Hepatocyte (in vitro differentiated cells): ENCODE measurements at regions not wholly inside any gene's neighbourhood (a gene's known extent, or its start where the extent isn't known, plus 50 kb on each side); places are given as distances from the start of the nearest gene placed in this dataset.

Source experiments
- DNase-seq: peaks from one replicate; pipeline ENCODE4 v3.0.0-alpha.2; 2016; ENCODE audit warnings: low spot score
- H2AFZ ChIP-seq: fragments of 200-600 bp; sonication (generic); 2 replicates; pipeline ENCODE4 v1.6.0; 2016; ENCODE audit warnings: antibody characterized with exemption, mild to moderate bottlenecking
- H3K27ac ChIP-seq: fragments of 200-600 bp; sonication (generic); 2 replicates; pipeline ENCODE4 v1.5.1; 2016; ENCODE audit warnings: mild to moderate bottlenecking
- H3K27me3 ChIP-seq: fragments of 200-600 bp; sonication (generic); 2 replicates; pipeline ENCODE4 v1.6.1; 2016
- H3K36me3 ChIP-seq: fragments of 200-600 bp; sonication (generic); replicated peaks from 2 replicates; pipeline ENCODE4 v1.5.1; 2016; ENCODE audit warnings: low read depth; ENCODE audit not compliant: insufficient read depth
- H3K4me1 ChIP-seq: fragments of 200-600 bp; sonication (generic); 2 replicates; pipeline ENCODE4 v1.5.1; 2016; ENCODE audit warnings: mild to moderate bottlenecking, moderate library complexity; ENCODE audit not compliant: insufficient read depth
- H3K4me2 ChIP-seq: fragments of 200-600 bp; sonication (generic); 2 replicates; pipeline ENCODE4 v1.6.0; 2016
- H3K4me3 ChIP-seq: fragments of 200-600 bp; sonication (generic); 2 replicates; pipeline ENCODE4 v1.5.1; 2016; ENCODE audit warnings: mild to moderate bottlenecking
- H3K79me2 ChIP-seq: fragments of 200-600 bp; sonication (generic); 2 replicates; pipeline ENCODE4 v1.6.0; 2017; ENCODE audit warnings: mild to moderate bottlenecking
- H3K9me2 ChIP-seq: fragments of 200-600 bp; sonication (generic); replicated peaks from 2 replicates; pipeline ENCODE4 v1.6.0; 2017; ENCODE audit warnings: mild to moderate bottlenecking; ENCODE audit not compliant: insufficient read depth
- H3K9me3 ChIP-seq: fragments of 200-600 bp; sonication (generic); 2 replicates; pipeline ENCODE4 v1.5.1; 2016; ENCODE audit warnings: low read depth, mild to moderate bottlenecking
- H4K20me1 ChIP-seq: fragments of 200-600 bp; sonication (generic); 2 replicates; pipeline ENCODE4 v1.6.0; 2016; ENCODE audit warnings: mild to moderate bottlenecking; ENCODE audit not compliant: insufficient read depth, poor library complexity, severe bottlenecking
- CTCF ChIP-seq: fragments of 200-600 bp; sonication (generic); IDR thresholded peaks from 2 replicates; pipeline ENCODE4 v1.5.1; 2016; ENCODE audit warnings: antibody characterized with exemption, mild to moderate bottlenecking; ENCODE audit not compliant: poor library complexity
- EZH2 ChIP-seq: fragments of 200-600 bp; sonication (generic); IDR thresholded peaks from 2 replicates; pipeline ENCODE4 v1.6.1; 2016; ENCODE audit warnings: antibody characterized with exemption, mild to moderate bottlenecking, borderline replicate concordance
- EZH2phosphoT487 ChIP-seq: fragments of 200-600 bp; sonication (generic); IDR thresholded peaks from one replicate; pipeline ENCODE4 v1.6.1; 2018; ENCODE audit warnings: antibody characterized with exemption, mild to moderate bottlenecking, low read depth, moderate library complexity; ENCODE audit not compliant: unreplicated experiment, severe bottlenecking
- WGBS: methylation state at CpG from one replicate; pipeline ENCODE4 v1.1.6; 2016; ENCODE audit warnings: low lambda C conversion rate; ENCODE audit errors: missing lambda C conversion rate; 5-methylcytosine and 5-hydroxymethylcytosine counted together

DNA sequence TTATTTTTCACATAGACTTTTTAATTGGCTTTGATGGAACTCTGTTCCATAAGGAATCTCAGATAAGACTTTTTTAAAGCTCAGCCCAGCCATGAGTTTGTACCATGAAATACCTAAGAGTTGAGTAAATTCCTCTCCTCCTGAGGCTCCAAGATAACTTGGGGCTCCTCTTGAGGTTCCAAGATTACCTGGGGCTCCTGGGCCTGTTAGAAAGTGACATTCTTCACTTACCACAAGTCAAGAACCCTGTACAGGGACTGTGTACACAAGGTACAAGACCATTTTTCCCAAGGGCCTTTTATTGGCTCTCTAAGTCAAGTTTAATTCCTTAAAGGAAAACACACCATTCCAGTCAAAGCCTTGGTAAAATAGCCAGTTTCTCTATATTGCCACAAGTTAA is 111.3 kb upstream of the PRR20G start:
- no peaks in the 10 kb centered on the region for H3K79me2 ChIP-seq

DNA sequence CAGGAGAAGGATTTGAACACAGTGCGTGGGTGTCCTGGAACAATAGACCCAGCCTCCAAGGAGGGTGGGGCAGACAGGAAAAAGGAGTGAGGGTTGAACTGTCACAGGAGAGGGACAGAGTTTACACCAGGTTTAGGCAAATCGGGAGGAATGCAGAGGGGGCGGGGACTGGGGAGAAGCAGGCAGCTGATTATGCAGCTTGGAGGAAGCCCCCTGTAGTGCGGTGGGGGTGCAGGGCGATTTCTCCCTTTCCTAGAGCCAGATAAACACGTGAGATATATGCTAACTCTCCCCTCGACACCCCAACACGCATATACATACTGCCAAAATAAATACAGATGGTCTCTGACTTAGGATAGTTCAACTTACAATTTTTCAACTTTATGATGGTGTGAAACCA is 108.6 kb upstream of the PRR20G start:
- Histone ChIP-seq H3K79me2 (no peaks in the 10 kb centered on the region), H3K27ac (no peak overlapping the region), H3K9me2 (no peaks in the 10 kb centered on the region), H3K4me1 (no peaks in the 10 kb centered on the region), H3K4me2 (no peak overlapping the region), H3K4me3 (no peak overlapping the region), H2AFZ (no peak overlapping the region), H3K27me3 (no peaks in the 10 kb centered on the region), H4K20me1 (no peaks in the 10 kb centered on the region), H3K36me3 (no peaks in the 10 kb centered on the region), H3K9me3 (no peaks in the 10 kb centered on the region)
- 18% methylated on average over 8 of the region's 8 CpGs for WGBS
- TF ChIP-seq EZH2 (no peak), CTCF (no peak), EZH2phosphoT487 (no peak)
- no peak for DNase-seq

More for the DNA sequence above, 111.3 kb upstream of the PRR20G start:
- Histone ChIP-seq H3K9me2 (no peaks in the 10 kb centered on the region), H3K27me3 (no peaks in the 10 kb centered on the region), H3K4me3 (no peak overlapping the region), H4K20me1 (no peaks in the 10 kb centered on the region), H2AFZ (no peak overlapping the region), H3K27ac (no peak overlapping the region), H3K4me1 (no peaks in the 10 kb centered on the region), H3K4me2 (no peak overlapping the region), H3K36me3 (no peaks in the 10 kb centered on the region), H3K9me3 (no peaks in the 10 kb centered on the region)
- TF ChIP-seq EZH2 (no peak), CTCF (no peak), EZH2phosphoT487 (no peak)
- no peak for DNase-seq

DNA sequence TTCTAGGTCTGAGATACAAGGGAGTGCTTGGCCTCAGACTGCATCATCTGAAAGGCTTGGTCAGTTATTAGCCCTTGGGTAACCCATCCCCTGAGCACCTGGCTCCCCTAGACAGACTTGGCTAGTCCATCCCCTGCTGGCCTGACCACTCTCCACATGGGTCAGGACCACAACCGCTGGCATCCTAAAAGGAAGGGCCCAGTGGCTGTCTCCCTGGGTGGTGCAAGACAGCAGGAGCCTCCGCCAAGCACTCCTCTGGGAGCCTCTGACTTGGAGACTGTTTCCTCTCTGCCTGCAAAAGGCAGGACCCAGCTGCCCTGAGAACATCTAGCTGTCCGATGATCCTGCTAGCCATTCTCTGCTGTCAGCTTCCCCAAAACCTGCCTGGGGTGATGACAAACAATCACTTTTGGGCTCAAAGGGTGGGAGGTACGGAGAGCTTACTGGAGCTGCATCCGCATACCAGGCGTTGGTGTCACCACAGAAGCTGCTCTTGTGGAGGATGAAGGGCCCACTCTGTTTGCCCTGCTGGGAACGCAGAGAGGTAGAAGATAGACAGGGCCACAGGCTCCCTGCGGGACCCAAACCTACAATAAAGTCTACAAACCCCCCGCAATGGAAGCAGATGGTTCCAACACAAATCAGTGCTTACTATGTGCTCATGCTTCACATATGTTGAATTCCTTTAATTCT is 108.0 kb upstream of the PRR20G start:
- Histone ChIP-seq H2AFZ (no peak overlapping the region), H3K27me3 (no peaks in the 10 kb centered on the region)

More for the DNA sequence above, 108.0 kb upstream of the PRR20G start:
- Histone ChIP-seq H3K4me3 (no peak overlapping the region), H3K36me3 (no peaks in the 10 kb centered on the region), H3K9me3 (no peaks in the 10 kb centered on the region), H3K9me2 (no peaks in the 10 kb centered on the region), H3K4me2 (no peak overlapping the region), H4K20me1 (no peaks in the 10 kb centered on the region), H3K79me2 (no peaks in the 10 kb centered on the region), H3K4me1 (no peaks in the 10 kb centered on the region), H3K27ac (no peak overlapping the region)
- no peak for TF ChIP-seq EZH2
- TF ChIP-seq EZH2phosphoT487, result no peak
- TF ChIP-seq CTCF, result no peak
- WGBS, result 58% methylated on average over 9 of the region's 9 CpGs
- DNase-seq, result no peak
